ENCODE measurements at regions not wholly inside any gene's neighbourhood (a gene's known extent, or its start where the extent isn't known, plus 50 kb on each side); places are given as distances from the start of the nearest gene placed in this dataset.
"Not testable (repeated sequence)": the region's sequence is repeated elsewhere in the genome, so short reads cannot be mapped to it uniquely, and the experiment has no call there.

DNA sequence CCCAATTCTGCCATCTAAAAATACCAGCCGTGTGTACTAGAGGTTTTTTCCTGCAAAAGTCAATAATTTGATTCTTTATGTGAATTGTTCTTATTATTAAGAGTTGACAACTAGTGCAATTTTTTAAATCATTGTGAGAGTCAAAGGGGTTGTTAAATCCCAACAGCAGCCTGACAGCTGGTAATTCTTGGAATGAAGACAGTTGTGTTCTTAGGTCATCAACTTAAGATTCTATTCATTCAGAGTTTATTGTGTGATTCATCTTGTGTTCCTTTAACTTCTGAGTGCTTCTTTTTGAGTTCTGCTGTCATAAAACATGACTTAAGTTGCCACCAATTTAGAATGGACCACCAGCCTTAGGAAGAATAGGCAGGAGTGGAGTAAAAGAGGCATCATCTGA lies 329.0 kb downstream of the NAF1 start:
- H3K9me3 Mint-ChIP-seq (ENCODE audit: unreplicated experiment) = peaks cover 7% of the 10 kb centered on the region
- POLR2A ChIA-PET = interaction anchor here (0.6 kb wide), 1 partner anchor 657 kb away, joined by 3 read pairs; the partner anchor contains the start of gene TMA16

DNA sequence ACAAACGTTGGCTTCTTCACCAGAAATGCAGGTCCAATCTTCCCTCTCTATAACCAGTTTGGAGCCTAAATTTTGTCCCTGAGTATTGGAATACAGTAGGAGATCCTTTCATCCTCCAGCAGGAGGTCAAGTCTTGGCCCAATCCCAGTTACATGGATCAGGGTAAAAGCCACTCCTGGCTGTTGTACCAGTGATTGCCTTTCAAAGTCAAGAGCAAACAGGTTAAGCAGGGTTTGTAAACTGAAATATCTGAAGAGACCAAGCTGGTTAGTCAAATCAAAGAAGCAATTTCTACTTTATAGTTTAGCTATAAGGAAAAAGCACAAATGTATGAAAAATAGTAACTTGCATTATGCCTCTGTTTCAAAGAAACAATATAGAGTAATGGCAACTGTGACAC lies 329.4 kb downstream of the NAF1 start:
- Mint-ChIP-seq H3K36me3 (ENCODE audit: insufficient read depth, unreplicated experiment) (no peaks in the 10 kb centered on the region), H3K4me1 (ENCODE audit: insufficient read depth, unreplicated experiment) (no peaks in the 10 kb centered on the region), H3K9me3 (ENCODE audit: unreplicated experiment) (peaks cover 7% of the 10 kb centered on the region), H3K4me3 (ENCODE audit: unreplicated experiment) (no peak overlapping the region), H3K27ac (ENCODE audit: low read depth, unreplicated experiment) (no peak overlapping the region), H3K27me3 (ENCODE audit: insufficient read depth, unreplicated experiment) (no peaks in the 10 kb centered on the region)
- intact Hi-C loops (cut with micrococcal nuclease) = no loop called here
- no TSS peak for BruUV-seq (replicated peaks)
- DNase-seq (ENCODE audit: unreplicated experiment) = no peak
- TF ChIP-seq, protein P1, sequence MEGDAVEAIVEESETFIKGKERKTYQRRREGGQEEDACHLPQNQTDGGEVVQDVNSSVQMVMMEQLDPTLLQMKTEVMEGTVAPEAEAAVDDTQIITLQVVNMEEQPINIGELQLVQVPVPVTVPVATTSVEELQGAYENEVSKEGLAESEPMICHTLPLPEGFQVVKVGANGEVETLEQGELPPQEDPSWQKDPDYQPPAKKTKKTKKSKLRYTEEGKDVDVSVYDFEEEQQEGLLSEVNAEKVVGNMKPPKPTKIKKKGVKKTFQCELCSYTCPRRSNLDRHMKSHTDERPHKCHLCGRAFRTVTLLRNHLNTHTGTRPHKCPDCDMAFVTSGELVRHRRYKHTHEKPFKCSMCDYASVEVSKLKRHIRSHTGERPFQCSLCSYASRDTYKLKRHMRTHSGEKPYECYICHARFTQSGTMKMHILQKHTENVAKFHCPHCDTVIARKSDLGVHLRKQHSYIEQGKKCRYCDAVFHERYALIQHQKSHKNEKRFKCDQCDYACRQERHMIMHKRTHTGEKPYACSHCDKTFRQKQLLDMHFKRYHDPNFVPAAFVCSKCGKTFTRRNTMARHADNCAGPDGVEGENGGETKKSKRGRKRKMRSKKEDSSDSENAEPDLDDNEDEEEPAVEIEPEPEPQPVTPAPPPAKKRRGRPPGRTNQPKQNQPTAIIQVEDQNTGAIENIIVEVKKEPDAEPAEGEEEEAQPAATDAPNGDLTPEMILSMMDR (IDR thresholded peaks at IDR 0.05; ENCODE audit: unreplicated experiment) = no peak
- ChIA-PET CTCF (interaction anchor here (0.7 kb wide), 1 partner anchor 9 kb away, joined by 3 read pairs; no protein-coding TSS in a partner anchor), POLR2A (interaction anchor here (0.6 kb wide), 1 partner anchor 657 kb away, joined by 3 read pairs; the partner anchor contains the start of gene TMA16)

More for the DNA sequence above, 329.0 kb downstream of the NAF1 start:
- Mint-ChIP-seq H3K27me3 (ENCODE audit: insufficient read depth, unreplicated experiment) (no peaks in the 10 kb centered on the region), H3K4me1 (ENCODE audit: insufficient read depth, unreplicated experiment) (no peaks in the 10 kb centered on the region), H3K4me3 (ENCODE audit: unreplicated experiment) (no peak overlapping the region), H3K27ac (ENCODE audit: low read depth, unreplicated experiment) (no peak overlapping the region), H3K36me3 (ENCODE audit: insufficient read depth, unreplicated experiment) (no peaks in the 10 kb centered on the region)
- TF ChIP-seq, protein P1 (IDR thresholded peaks at IDR 0.05; ENCODE audit: unreplicated experiment) = no peak
- CTCF ChIA-PET = interaction anchor here (0.7 kb wide), 2 partner anchors 9 to 230 kb away, joined by 3 read pairs; no protein-coding TSS in a partner anchor
- intact Hi-C loops (cut with micrococcal nuclease) = no loop called here
- no TSS peak for BruUV-seq (replicated peaks)
- DNase-seq (ENCODE audit: unreplicated experiment) = no peak

DNA sequence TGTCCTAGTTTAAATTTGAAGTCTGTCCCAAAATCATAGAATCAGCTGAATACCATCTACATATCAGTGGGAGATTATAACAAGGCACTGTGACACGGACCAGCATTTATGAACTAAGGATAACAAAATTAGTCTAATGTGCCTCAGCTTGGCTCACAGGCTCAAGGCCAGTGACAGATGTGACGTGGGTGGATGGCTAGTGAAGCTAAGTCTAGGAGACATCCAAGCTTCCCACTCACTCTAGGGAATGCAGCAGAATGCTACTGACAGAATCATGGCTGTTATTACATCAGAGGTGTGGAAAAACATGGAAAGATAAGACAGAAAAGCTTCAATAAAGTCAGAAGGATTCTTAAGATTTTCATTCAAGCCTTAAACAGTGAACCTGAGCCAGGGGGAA lies 329.9 kb downstream of the NAF1 start:
- TF ChIP-seq, protein P1 (IDR thresholded peaks at IDR 0.05; ENCODE audit: unreplicated experiment) = no peak
- Mint-ChIP-seq H3K4me1 (ENCODE audit: insufficient read depth, unreplicated experiment) (no peaks in the 10 kb centered on the region), H3K27ac (ENCODE audit: low read depth, unreplicated experiment) (no peak overlapping the region), H3K27me3 (ENCODE audit: insufficient read depth, unreplicated experiment) (no peaks in the 10 kb centered on the region), H3K4me3 (ENCODE audit: unreplicated experiment) (no peak overlapping the region), H3K36me3 (ENCODE audit: insufficient read depth, unreplicated experiment) (no peaks in the 10 kb centered on the region), H3K9me3 (ENCODE audit: unreplicated experiment) (peaks cover 7% of the 10 kb centered on the region)
- intact Hi-C loops (cut with micrococcal nuclease) = no loop called here
- no TSS peak for BruUV-seq (replicated peaks)
- POLR2A ChIA-PET = interaction anchor here (0.5 kb wide), 1 partner anchor 871 kb away, joined by 3 read pairs; no protein-coding TSS in a partner anchor
- CTCF ChIA-PET = interaction anchor here (0.7 kb wide), 1 partner anchor 29 kb away, joined by 3 read pairs; no protein-coding TSS in a partner anchor
- DNase-seq (ENCODE audit: unreplicated experiment) = no peak

DNA sequence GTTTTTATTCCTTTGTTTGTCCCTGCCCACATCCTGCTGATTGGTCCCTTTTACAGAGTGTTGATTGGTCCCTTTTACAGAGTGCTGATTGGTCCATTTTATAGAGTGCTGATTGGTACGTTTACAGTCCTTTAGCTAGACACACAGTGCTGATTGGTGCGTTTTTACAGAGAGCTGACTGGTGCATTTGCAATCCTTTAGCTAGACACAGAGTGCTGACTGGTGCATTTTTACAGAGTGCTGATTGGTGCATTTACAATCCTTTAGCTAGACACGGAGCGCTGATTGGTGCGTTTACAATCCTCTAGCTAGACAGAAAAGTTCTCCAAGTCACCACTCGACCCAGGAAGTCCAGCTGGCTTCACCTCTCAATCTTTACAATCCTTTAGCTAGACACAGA lies 330.4 kb downstream of the NAF1 start:
- intact Hi-C loops (cut with micrococcal nuclease); H3K27ac Mint-ChIP-seq (ENCODE audit: low read depth, unreplicated experiment); H3K4me1 Mint-ChIP-seq (ENCODE audit: insufficient read depth, unreplicated experiment); H3K4me3 Mint-ChIP-seq (ENCODE audit: unreplicated experiment); H3K36me3 Mint-ChIP-seq (ENCODE audit: insufficient read depth, unreplicated experiment); BruUV-seq (replicated peaks); DNase-seq (ENCODE audit: unreplicated experiment); H3K9me3 Mint-ChIP-seq (ENCODE audit: unreplicated experiment); H3K27me3 Mint-ChIP-seq (ENCODE audit: insufficient read depth, unreplicated experiment): not testable (repeated sequence)
- CTCF ChIA-PET = interaction anchor here (0.7 kb wide), 1 partner anchor 29 kb away, joined by 3 read pairs; no protein-coding TSS in a partner anchor
- POLR2A ChIA-PET = interaction anchor here (0.5 kb wide), 1 partner anchor 870 kb away, joined by 3 read pairs; no protein-coding TSS in a partner anchor

All from MCF 10A (cell line).